ENCODE measurements at regions not wholly inside any gene's neighbourhood (a gene's known extent, or its start where the extent isn't known, plus 50 kb on each side); places are given as distances from the start of the nearest gene placed in this dataset.

- no peak overlapping the region for H4K8ac ChIP-seq (ENCODE audit: low read depth in 2 of 2, low read length in 2 of 2)
- no peak overlapping the region for H4K5ac ChIP-seq (ENCODE audit: low read depth, low read length)
- H3K27ac ChIP-seq (ENCODE audit: insufficient read depth, low read length) = no peak overlapping the region
- H4K20me1 ChIP-seq (ENCODE audit: insufficient read depth, low read length) = no peaks in the 10 kb centered on the region
- H3K36me3 ChIP-seq (ENCODE audit: control insufficient read depth, insufficient read depth, low read length) = no peaks in the 10 kb centered on the region
- CTCF ChIA-PET = no interaction called here
- WGBS, 2 experiments (ENCODE audit: extremely low coverage in 2 of 2, insufficient read length in 1 of 2) = no CpG with 5 or more reads among the region's 2 CpGs
- no peak overlapping the region for H3K4me3 ChIP-seq (ENCODE audit: insufficient read depth, low read depth, low read length)
- no peak overlapping the region for H4K91ac ChIP-seq (ENCODE audit: insufficient read depth, low read depth, low read length)
- no peaks in the 10 kb centered on the region for H3K4me1 ChIP-seq (ENCODE audit: control insufficient read depth, insufficient read depth, low read length)
- ATAC-seq (ENCODE audit: low read depth) (no peak), DNase-seq (no peak)
- H3K56ac ChIP-seq (ENCODE audit: extremely low read depth, insufficient read depth, low read length) = no peak overlapping the region
- H2AK5ac ChIP-seq (ENCODE audit: low read depth, low read length) = no peak overlapping the region
- POLR2A ChIA-PET (ENCODE audit: unreplicated experiment) = no interaction called here
- no peak overlapping the region for H2BK5ac ChIP-seq (ENCODE audit: low read depth, low read length, poor library complexity, severe bottlenecking)
- intact Hi-C loops (cut with micrococcal nuclease) = no loop called here
- BruUV-seq (replicated peaks) = no TSS peak
- H3K9me1 ChIP-seq (ENCODE audit: insufficient read depth, low read length) = no peaks in the 10 kb centered on the region; the same call in 1 of the 2 replicates
- in situ Hi-C loops (cut with MboI; ENCODE audit: low sequenced_read_pairs) = no loop called here
- H3K9me3 ChIP-seq (ENCODE audit: control insufficient read depth, insufficient read depth, low read length) = no peaks in the 10 kb centered on the region
- dilution Hi-C loops (cut with HindIII; ENCODE audit: low sequenced_read_pairs, unreplicated experiment) = no loop called here
- no peaks in the 10 kb centered on the region for H3K79me1 ChIP-seq (ENCODE audit: low read depth in 1 of 2, low read length in 2 of 2)
- no peak overlapping the region for H3K9ac ChIP-seq (ENCODE audit: low read depth, low read length)
- H3K14ac ChIP-seq (replicated peaks; ENCODE audit: low read depth, low read length) = no peak overlapping the region
- H3K18ac ChIP-seq (ENCODE audit: low read depth, low read length) = no peak overlapping the region
- H2BK120ac ChIP-seq (ENCODE audit: low read depth, low read length) = no peak overlapping the region
- no peak overlapping the region for H2BK20ac ChIP-seq (ENCODE audit: low read depth, low read length)
- no peak overlapping the region for H3K4ac ChIP-seq (ENCODE audit: low read depth, low read length)
- no peak overlapping the region for H2AFZ ChIP-seq (replicated peaks; ENCODE audit: low read length, poor library complexity)
- H3K27me3 ChIP-seq (ENCODE audit: control insufficient read depth, insufficient read depth, low read length) = peaks cover 38% of the 10 kb centered on the region
- no peak overlapping the region for H2AK9ac ChIP-seq (replicated peaks; ENCODE audit: low read depth, low read length, poor library complexity)
- TF ChIP-seq BHLHE40 (IDR thresholded peaks at IDR 0.05; ENCODE audit: low read depth, low read length) (no peak), MAZ (IDR thresholded peaks at IDR 0.05; ENCODE audit: borderline replicate concordance, low read depth, low read length) (no peak), RCOR1 (IDR thresholded peaks at IDR 0.05; ENCODE audit: insufficient replicate concordance, low read length) (no peak), ELK1 (IDR thresholded peaks at IDR 0.05; ENCODE audit: borderline replicate concordance, low read depth, low read length) (no peak), CEBPB (IDR thresholded peaks at IDR 0.05; ENCODE audit: low read depth, low read length) (no peak), RAD21 (IDR thresholded peaks at IDR 0.05; ENCODE audit: low read length) (no peak), FOS (IDR thresholded peaks at IDR 0.05; ENCODE audit: low read depth, low read length) (no peak), MXI1 (IDR thresholded peaks at IDR 0.05; ENCODE audit: borderline replicate concordance, low read depth, low read length) (no peak), RFX5 (IDR thresholded peaks at IDR 0.05; ENCODE audit: low read depth, low read length) (no peak), NFE2L2 (IDR thresholded peaks at IDR 0.05; ENCODE audit: low read depth, low read length) (no peak), SMC3 (IDR thresholded peaks at IDR 0.05; ENCODE audit: low read depth, low read length) (no peak), POLR2A (IDR thresholded peaks at IDR 0.05; ENCODE audit: low read depth, low read length) (no peak), CHD1 (IDR thresholded peaks at IDR 0.05; ENCODE audit: low read depth, low read length) (no peak), MAFK (IDR thresholded peaks at IDR 0.05; ENCODE audit: low read depth, low read length) (no peak)
- TF ChIP-seq, protein P1, sequence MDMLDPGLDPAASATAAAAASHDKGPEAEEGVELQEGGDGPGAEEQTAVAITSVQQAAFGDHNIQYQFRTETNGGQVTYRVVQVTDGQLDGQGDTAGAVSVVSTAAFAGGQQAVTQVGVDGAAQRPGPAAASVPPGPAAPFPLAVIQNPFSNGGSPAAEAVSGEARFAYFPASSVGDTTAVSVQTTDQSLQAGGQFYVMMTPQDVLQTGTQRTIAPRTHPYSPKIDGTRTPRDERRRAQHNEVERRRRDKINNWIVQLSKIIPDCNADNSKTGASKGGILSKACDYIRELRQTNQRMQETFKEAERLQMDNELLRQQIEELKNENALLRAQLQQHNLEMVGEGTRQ (IDR thresholded peaks at IDR 0.05; ENCODE audit: low read depth, low read length) = no peak
- H2BK15ac ChIP-seq (ENCODE audit: low read depth, low read length) = no peak overlapping the region
- no peak overlapping the region for H3K23ac ChIP-seq (ENCODE audit: low read depth, low read length)
- no peak overlapping the region for H3K4me2 ChIP-seq (ENCODE audit: low read depth, low read length)
Observed at GRCh38 chr11:127106938-127107337, 106.4 kb upstream of the KIRREL3 start.
